PC-9 (cell line): ENCODE measurements at regions not wholly inside any gene's neighbourhood (a gene's known extent, or its start where the extent isn't known, plus 50 kb on each side); places are given as distances from the start of the nearest gene placed in this dataset.
A peak's percentile ranks its signal among the peaks of the same experiment; 100 is the strongest.

Experiments used
- BruUV-seq: library from RNA; stranded (reverse); fragments of 400-500 nt; replicated peaks from 2 replicates; lab custom pipeline; 2021; lab: Mats Ljungman, UMichigan
- CTCF ChIA-PET: fragments of 300-600 bp; sonication (Branson Sonifier 250); formaldehyde crosslinking; loops from one replicate; lab custom pipeline; 2022; ENCODE audit warnings: antibody characterized with exemption; lab: Charles Lee
- POLR2A ChIA-PET: fragments of 300-600 bp; sonication (Branson Sonifier 250); formaldehyde crosslinking; loops from one replicate; lab custom pipeline; 2022; ENCODE audit warnings: antibody characterized with exemption; ENCODE audit not compliant: unreplicated experiment; lab: Charles Lee
- DNase-seq, 2 experiments: peaks; one replicate each; pipeline versions ENCODE4 v3.0.0 to v3.0.0-alpha.2; 2015 to 2022; ENCODE audit warnings: mixed read lengths in 1 of 2
- H2AFZ ChIP-seq: fragments of 200-600 bp; sonication (generic); 2 replicates; pipeline ENCODE4 v1.8.1; 2017; ENCODE audit warnings: antibody characterized with exemption
- H3F3A ChIP-seq: fragments of 200-600 bp; sonication (generic); 2 replicates; pipeline ENCODE4 v1.8.1; 2017; ENCODE audit warnings: antibody characterized with exemption, mild to moderate bottlenecking, low read depth; ENCODE audit not compliant: insufficient read depth
- H3K27ac ChIP-seq: fragments of 200-600 bp; sonication (generic); 2 replicates; pipeline ENCODE4 v1.6.1; 2016; ENCODE audit warnings: mixed run types
- H3K27me3 ChIP-seq: fragments of 200-600 bp; sonication (generic); 2 replicates; pipeline ENCODE4 v1.6.1; 2016; ENCODE audit warnings: low read depth, mixed run types; ENCODE audit not compliant: insufficient read depth
- H3K36me3 ChIP-seq: fragments of 200-600 bp; sonication (generic); 2 replicates; pipeline ENCODE4 v1.6.1; 2016; ENCODE audit warnings: low read depth, mixed run types
- H3K4me1 ChIP-seq: fragments of 200-600 bp; sonication (generic); replicated peaks from 2 replicates; pipeline ENCODE4 v1.6.1; 2016; ENCODE audit warnings: mixed run types; ENCODE audit not compliant: insufficient read depth
- H3K4me2 ChIP-seq: fragments of 200-600 bp; sonication (generic); 2 replicates; pipeline ENCODE4 v1.6.1; 2017; ENCODE audit warnings: mixed run types
- H3K4me3 ChIP-seq: fragments of 200-600 bp; sonication (generic); 2 replicates; pipeline ENCODE4 v1.6.1; 2016; ENCODE audit warnings: mixed run types
- H3K79me2 ChIP-seq: fragments of 200-600 bp; sonication (generic); 2 replicates; pipeline ENCODE4 v1.6.1; 2017; ENCODE audit warnings: low read depth, mixed run types
- H3K9me2 ChIP-seq: fragments of 200-600 bp; sonication (generic); 2 replicates; pipeline ENCODE4 v1.8.1; 2017; ENCODE audit warnings: mild to moderate bottlenecking; ENCODE audit not compliant: insufficient read depth
- H3K9me3 ChIP-seq: fragments of 200-600 bp; sonication (generic); 2 replicates; pipeline ENCODE4 v1.8.1; 2016; ENCODE audit warnings: low read depth; ENCODE audit not compliant: insufficient read depth
- H4K20me1 ChIP-seq: fragments of 200-600 bp; sonication (generic); 2 replicates; pipeline ENCODE4 v1.8.1; 2017; ENCODE audit not compliant: insufficient read depth
- CTCF ChIP-seq: fragments of 200-600 bp; sonication (generic); conservative IDR thresholded peaks from 2 replicates; pipeline ENCODE4 v1.6.1; 2017; ENCODE audit warnings: mixed run types, antibody characterized with exemption, mild to moderate bottlenecking, moderate library complexity
- EZH2 ChIP-seq: fragments of 200-600 bp; sonication (generic); IDR thresholded peaks from 2 replicates; pipeline ENCODE4 v1.8.0; 2017; ENCODE audit warnings: antibody characterized with exemption, low read depth
- intact Hi-C: fragments of 100-400 bp; cut with micrococcal nuclease; formaldehyde crosslinking; loops from one replicate; pipeline ENCODE4 v1.10.0; 2022; ENCODE audit not compliant: unreplicated experiment

GRCh38 chr4:41425650-41426049, 112.3 kb upstream of the LIMCH1 start:
- Histone ChIP-seq H2AFZ (no peak overlapping the region), H3K9me2 (no peaks in the 10 kb centered on the region), H3K9me3 (no peaks in the 10 kb centered on the region), H3K27me3 (no peaks in the 10 kb centered on the region), H3K36me3 (peaks cover 15% of the 10 kb centered on the region; the same call in 1 of the 2 replicates), H3K4me3 (no peak overlapping the region), H3F3A (0 out of 2 replicates have a peak, but pooled peaks cover 7% of the 10 kb centered on the region), H3K27ac (no peak overlapping the region), H4K20me1 (no peaks in the 10 kb centered on the region), H3K4me1 (no peaks in the 10 kb centered on the region), H3K79me2 (peaks cover 57% of the 10 kb centered on the region), H3K4me2 (no peak overlapping the region)
- no TSS peak for BruUV-seq
- intact Hi-C loops = no loop called here
- TF ChIP-seq CTCF (no peak), EZH2 (no peak)
- DNase-seq = no peak
- CTCF ChIA-PET = no interaction called here
- POLR2A ChIA-PET = no interaction called here

- peaks cover 15% of the 10 kb centered on the region; the same call in 1 of the 2 replicates for H3K36me3 ChIP-seq
- peaks cover 63% of the 10 kb centered on the region for H3K79me2 ChIP-seq
- no peaks in the 10 kb centered on the region for H3K27me3 ChIP-seq
- H3K4me3 ChIP-seq = no peak overlapping the region
- CTCF ChIA-PET = no interaction called here
- H3K4me1 ChIP-seq = peaks cover 8% of the 10 kb centered on the region
- no TSS peak for BruUV-seq
- TF ChIP-seq EZH2 = no peak
- TF ChIP-seq CTCF = no peak
- no peak for DNase-seq
- H3K9me3 ChIP-seq = no peaks in the 10 kb centered on the region
- intact Hi-C loops = no loop called here
- POLR2A ChIA-PET = no interaction called here
- peak overlapping the region; percentile 18; the same call in 1 of the 2 replicates for H3K27ac ChIP-seq
- no peak overlapping the region for H3K4me2 ChIP-seq
- H3F3A ChIP-seq = 0 out of 2 replicates have a peak, but pooled peaks cover 7% of the 10 kb centered on the region
- no peaks in the 10 kb centered on the region for H3K9me2 ChIP-seq
- no peak overlapping the region for H2AFZ ChIP-seq
- no peaks in the 10 kb centered on the region for H4K20me1 ChIP-seq
Observed at GRCh38 chr4:41426539-41426938, 111.4 kb upstream of the LIMCH1 start.

- Histone ChIP-seq H3K79me2 (peaks cover 56% of the 10 kb centered on the region), H3K9me3 (no peaks in the 10 kb centered on the region), H3K27ac (no peak overlapping the region; the same call in 1 of the 2 replicates), H3K4me2 (no peak overlapping the region), H3K36me3 (peaks cover 15% of the 10 kb centered on the region; the same call in 1 of the 2 replicates), H2AFZ (no peak overlapping the region), H3K4me1 (peaks cover 17% of the 10 kb centered on the region), H3K4me3 (no peak overlapping the region), H3K9me2 (no peaks in the 10 kb centered on the region), H4K20me1 (no peaks in the 10 kb centered on the region), H3F3A (peaks cover 13% of the 10 kb centered on the region; the same call in 1 of the 2 replicates), H3K27me3 (no peaks in the 10 kb centered on the region)
- intact Hi-C loops = no loop called here
- ChIA-PET POLR2A (no interaction called here), CTCF (no interaction called here)
- no peak for TF ChIP-seq CTCF
- TF ChIP-seq EZH2 = no peak
- BruUV-seq = no TSS peak
- no peak for DNase-seq
Observed at GRCh38 chr4:41427306-41427882, 110.6 kb upstream of the LIMCH1 start.
